HG02870 (cell line): ENCODE measurements at regions not wholly inside any gene's neighbourhood (a gene's known extent, or its start where the extent isn't known, plus 50 kb on each side); places are given as distances from the start of the nearest gene placed in this dataset.

ENCODE experiments used
- ATAC-seq: cut with Tn5 transposase; IDR thresholded peaks from one replicate; pipeline ENCODE4 v1.9.1; 2021; ENCODE audit warnings: mild to moderate bottlenecking, moderate library complexity; ENCODE audit not compliant: unreplicated experiment

DNA sequence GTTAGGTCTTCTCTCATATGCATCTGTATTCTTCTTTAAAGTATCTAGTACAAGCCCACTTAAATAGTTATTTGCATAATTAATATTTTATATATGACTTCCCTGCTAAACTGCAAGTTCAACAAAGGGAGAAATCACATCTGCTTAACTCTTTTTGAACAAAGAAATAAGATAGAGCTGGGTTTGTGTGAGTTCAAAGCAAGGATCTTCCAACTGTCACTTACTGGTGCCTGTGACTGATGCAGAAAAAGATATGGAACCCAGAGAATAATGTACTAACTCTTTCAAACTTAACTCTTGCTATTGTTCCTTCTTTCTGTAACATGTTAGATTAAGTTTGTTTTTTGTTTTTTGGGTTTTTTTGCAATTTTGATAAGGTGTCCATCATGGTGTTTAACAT is 71.3 kb upstream of the SP4 start:
- ATAC-seq: no peak

GRCh38 chr7:21357151-21358097 is 70.5 kb upstream of the SP4 start:
- no peak for ATAC-seq

- no peak for ATAC-seq
Measured at GRCh38 chr7:21358648-21359047, 69.2 kb upstream of the SP4 start.

- no peak for ATAC-seq
Measured at GRCh38 chr7:21359163-21359562, 68.7 kb upstream of the SP4 start.

- no peak for ATAC-seq
Measured at GRCh38 chr7:21361413-21362125, 66.3 kb upstream of the SP4 start.

DNA sequence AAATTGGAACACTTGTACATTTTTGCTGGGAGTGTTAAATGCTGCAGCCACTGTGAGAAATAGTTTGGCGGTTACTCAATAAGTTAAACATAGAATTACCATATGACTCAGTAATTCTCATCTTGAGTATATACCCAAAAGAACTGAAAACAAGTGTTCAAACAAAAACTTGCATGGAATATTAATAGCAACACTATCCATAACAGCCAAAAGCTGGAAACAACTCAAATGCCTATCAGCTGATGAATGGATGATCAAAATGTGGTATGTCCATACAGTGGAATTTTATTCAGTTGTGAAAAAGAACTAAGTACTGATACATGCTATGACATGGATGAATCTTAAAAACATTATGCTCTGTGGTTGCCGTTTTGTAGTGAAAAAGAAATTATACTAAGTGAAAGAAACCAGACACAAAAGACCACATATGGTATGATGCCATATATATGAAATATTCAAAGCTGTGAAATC is 63.0 kb upstream of the SP4 start:
- peak; percentile 83 for ATAC-seq

GRCh38 chr7:21365866-21366624 is 61.8 kb upstream of the SP4 start:
- ATAC-seq: no peak

DNA sequence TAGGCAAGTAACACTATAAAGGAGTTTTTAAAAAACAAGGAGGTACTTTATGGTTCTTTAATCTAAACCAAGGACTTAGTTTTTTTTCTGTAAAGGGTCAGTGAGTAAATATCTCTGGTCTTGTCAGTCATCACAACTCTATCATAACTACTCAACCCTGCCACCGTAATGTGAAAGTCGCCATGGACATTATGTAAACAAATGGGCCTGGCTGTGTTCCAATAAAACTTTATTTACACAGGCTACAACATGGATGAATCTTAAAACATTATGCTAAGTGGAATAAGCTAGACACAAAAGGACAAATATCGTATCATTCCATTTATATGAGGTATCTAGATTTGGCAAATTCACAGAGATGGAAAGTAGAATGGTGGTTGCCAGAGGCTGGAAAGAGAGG is 60.8 kb upstream of the SP4 start:
- no peak for ATAC-seq

GRCh38 chr7:21367537-21367936 is 60.3 kb upstream of the SP4 start:
- no peak for ATAC-seq

GRCh38 chr7:21368317-21368716 is 59.6 kb upstream of the SP4 start:
- ATAC-seq: no peak

DNA sequence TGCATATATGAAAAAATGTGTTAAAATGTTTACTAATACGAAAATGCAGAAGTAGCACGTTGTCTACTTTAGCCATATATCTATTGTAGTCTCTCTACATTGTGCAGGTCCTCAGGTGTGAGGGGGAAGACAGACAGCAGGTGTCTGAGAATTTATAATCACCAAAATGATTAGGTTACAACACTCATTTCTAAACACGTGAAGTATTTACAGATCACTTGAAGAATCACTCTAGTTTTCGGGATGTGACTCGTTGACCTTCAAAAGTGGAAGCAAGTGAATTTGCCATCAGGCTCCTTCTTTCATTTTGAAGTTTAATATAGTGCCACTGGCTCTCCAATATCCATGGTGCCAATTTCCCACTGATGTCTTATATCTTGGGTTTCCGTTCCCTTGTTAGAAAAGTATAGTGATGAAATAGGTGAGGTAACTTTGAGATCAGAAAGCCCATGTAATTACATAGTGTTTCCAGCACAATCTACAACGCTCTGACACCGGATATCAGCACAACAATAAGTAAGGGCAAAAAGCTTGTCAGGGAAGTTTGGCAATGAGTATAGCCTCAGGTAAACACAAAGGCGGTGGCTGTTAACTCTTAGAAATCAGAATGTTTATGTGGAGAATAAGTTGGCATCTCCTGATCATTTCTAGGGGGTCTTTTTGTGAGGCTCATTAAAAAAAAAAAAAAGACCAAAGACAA is 57.5 kb upstream of the SP4 start:
- peak; percentile 40 for ATAC-seq

DNA sequence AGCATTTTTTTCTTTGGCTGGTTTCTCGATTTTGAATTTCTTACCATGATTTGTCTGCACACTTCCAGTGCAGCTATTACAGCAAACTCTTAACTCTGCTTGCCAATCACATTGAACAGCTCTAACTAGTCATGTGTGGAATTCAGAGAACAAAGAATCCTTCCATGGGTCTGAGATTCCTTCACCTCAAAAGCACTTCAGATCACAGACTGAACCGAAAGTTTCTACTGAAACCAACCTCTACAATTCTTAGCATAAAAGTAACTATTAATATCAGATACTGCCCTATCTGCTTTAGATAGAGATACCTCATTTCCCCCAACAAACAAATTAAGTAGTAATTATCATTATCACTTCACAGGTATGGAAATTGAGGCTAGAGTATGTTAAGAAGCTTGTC is 56.5 kb upstream of the SP4 start:
- peak; percentile 80 for ATAC-seq

- ATAC-seq: no peak
Measured at GRCh38 chr7:21373031-21373430, 54.9 kb upstream of the SP4 start.

- ATAC-seq: no peak
Measured at GRCh38 chr7:21374134-21374533, 53.7 kb upstream of the SP4 start.

DNA sequence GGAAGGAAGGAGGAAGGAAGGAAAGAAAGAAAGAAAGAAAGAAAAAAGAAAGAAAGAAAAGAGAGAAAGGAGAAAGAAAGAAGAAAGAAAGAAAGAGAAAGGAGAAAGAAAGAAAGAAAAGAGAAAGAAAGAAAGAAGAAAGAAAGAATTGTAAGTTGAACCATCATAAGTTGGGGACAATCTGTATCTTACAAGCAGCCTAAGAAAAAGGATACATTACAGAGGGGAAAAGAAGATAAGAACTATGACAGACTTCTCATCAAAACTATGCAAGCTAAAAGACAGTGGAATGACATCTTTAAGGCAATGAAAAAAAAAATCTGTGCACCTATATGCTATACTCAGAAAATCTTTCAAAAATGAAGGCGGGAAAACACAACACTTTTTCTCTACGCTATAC is 50.3 kb upstream of the SP4 start:
- no peak for ATAC-seq
